ENCODE measurements at regions not wholly inside any gene's neighbourhood (a gene's known extent, or its start where the extent isn't known, plus 50 kb on each side); places are given as distances from the start of the nearest gene placed in this dataset.

DNA sequence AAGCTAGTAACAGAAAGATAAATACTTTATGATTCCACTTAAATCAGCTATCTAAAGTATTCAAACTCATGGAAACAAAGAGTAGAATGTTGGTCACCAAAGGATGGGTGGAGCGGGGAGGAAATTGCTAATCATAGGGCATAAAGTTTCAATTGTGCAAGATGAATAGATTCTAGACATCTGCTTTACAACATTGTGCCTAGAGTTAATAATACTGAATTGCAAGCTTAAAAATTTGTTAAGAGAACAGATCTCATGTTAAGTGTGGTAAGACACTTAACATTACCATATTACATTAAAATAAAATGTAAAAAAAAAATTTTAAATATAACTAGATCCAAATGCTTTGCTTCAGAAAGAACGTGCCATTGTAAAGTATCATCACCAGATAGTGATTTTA lies 411.1 kb upstream of the MBL2 start:
- TF ChIP-seq CTCF (IDR thresholded peaks at IDR 0.05) = no peak
- no peak for TF ChIP-seq EZH2 (IDR thresholded peaks at IDR 0.05; ENCODE audit: borderline replicate concordance, insufficient read depth, low read depth, low read length, poor library complexity, severe bottlenecking)

Measured in B cell (primary cell).